Prostate gland (tissue), 2 donors: ENCODE measurements at regions not wholly inside any gene's neighbourhood (a gene's known extent, or its start where the extent isn't known, plus 50 kb on each side); places are given as distances from the start of the nearest gene placed in this dataset.

Source experiments
- DNase-seq: peaks from one replicate; pipeline ENCODE4 v3.0.0-alpha.2; 2019; ENCODE audit warnings: low spot score
- H3K27ac ChIP-seq, 2 donors: fragments of 200-600 bp; sonication (generic); 2 replicates each; pipeline ENCODE4 v1.5.1; 2017 to 2019
- H3K27me3 ChIP-seq: fragments of 200-600 bp; sonication (generic); replicated peaks from 2 replicates; pipeline ENCODE4 v1.5.1; 2019; ENCODE audit not compliant: insufficient read depth
- H3K36me3 ChIP-seq, 2 donors: fragments of 200-600 bp; sonication (generic); 1 replicate in 1 of 2; 2 replicates in 1 of 2; pipeline versions ENCODE4 v1.5.1 to v1.8.1; 2017 to 2019
- H3K4me1 ChIP-seq: fragments of 200-600 bp; sonication (generic); replicated peaks from 2 replicates; pipeline ENCODE4 v1.5.1; 2019
- H3K4me3 ChIP-seq, 2 donors: fragments of 200-600 bp; sonication (generic); 2 replicates each; pipeline ENCODE4 v1.5.1; 2017 to 2019
- H3K9me3 ChIP-seq: fragments of 200-600 bp; sonication (generic); 2 replicates; pipeline ENCODE4 v1.5.1; 2017
- CTCF ChIP-seq, 4 experiments: fragments of 200-600 bp in 2 of 4; fragments of 450-650 bp in 2 of 4; sonication (generic) in 2 of 4; IDR thresholded peaks; 1 replicate in 3 of 4; 2 replicates in 1 of 4; pipeline ENCODE4 v1.5.1; 2016 to 2019; ENCODE audit warnings: antibody characterized with exemption in 4 of 4, mild to moderate bottlenecking in 2 of 4, moderate library complexity in 2 of 4
- POLR2A ChIP-seq: fragments of 450-650 bp; IDR thresholded peaks from one replicate; pipeline ENCODE4 v1.6.1; 2016; ENCODE audit warnings: antibody characterized with exemption, mild to moderate bottlenecking
- POLR2AphosphoS5 ChIP-seq: sonication (generic); formaldehyde crosslinking; IDR thresholded peaks from one replicate; pipeline ENCODE4 v1.6.1; 2017; ENCODE audit warnings: antibody characterized with exemption
- WGBS: methylation state at CpG from one replicate; pipeline ENCODE4 v1.1.5; 2018; 5-methylcytosine and 5-hydroxymethylcytosine counted together
- intact Hi-C: fragments of 100-400 bp; cut with DNase I; formaldehyde crosslinking; loops from one replicate; pipeline ENCODE4 v1.14.2; 2022

GRCh38 chr10:128365156-128365725, 239.0 kb upstream of the MKI67 start:
- intact Hi-C loops, result no loop called here
- DNase-seq, result no peak
- no peak for TF ChIP-seq CTCF (IDR thresholded peaks at IDR 0.05)
- TF ChIP-seq POLR2AphosphoS5, result no peak
- TF ChIP-seq POLR2A, result no peak
- H3K4me3 ChIP-seq, result no peak overlapping the region
- 56% methylated on average over 17 of the region's 17 CpGs for WGBS
- H3K4me1 ChIP-seq, result no peaks in the 10 kb centered on the region
- H3K27me3 ChIP-seq, result peaks cover 5% of the 10 kb centered on the region
- no peaks in the 10 kb centered on the region for H3K36me3 ChIP-seq
- H3K27ac ChIP-seq, result no peak overlapping the region
- H3K9me3 ChIP-seq, result no peaks in the 10 kb centered on the region

GRCh38 chr10:128367807-128368206, 241.6 kb upstream of the MKI67 start:
- H3K36me3 ChIP-seq, result no peaks in the 10 kb centered on the region
- peaks cover 6% of the 10 kb centered on the region for H3K27me3 ChIP-seq
- H3K4me3 ChIP-seq, result no peak overlapping the region
- no peaks in the 10 kb centered on the region for H3K4me1 ChIP-seq
- intact Hi-C loops, result no loop called here
- TF ChIP-seq CTCF (IDR thresholded peaks at IDR 0.05) (no peak), POLR2A (no peak), POLR2AphosphoS5 (no peak)
- no peak overlapping the region for H3K27ac ChIP-seq
- H3K9me3 ChIP-seq, result no peaks in the 10 kb centered on the region
- no peak for DNase-seq
- WGBS, result 64% methylated on average over 3 of the region's 3 CpGs

- Histone ChIP-seq H3K4me1 (no peaks in the 10 kb centered on the region), H3K9me3 (no peaks in the 10 kb centered on the region), H3K36me3 (no peaks in the 10 kb centered on the region), H3K27ac (no peak overlapping the region), H3K27me3 (peaks cover 7% of the 10 kb centered on the region), H3K4me3 (no peak overlapping the region)
- TF ChIP-seq POLR2AphosphoS5 (no peak), POLR2A (no peak), CTCF (IDR thresholded peaks at IDR 0.05) (no peak)
- DNase-seq, result no peak
- 91% methylated on average over 12 of the region's 12 CpGs for WGBS
- intact Hi-C loops, result no loop called here
Observed at GRCh38 chr10:128369101-128369650, 243.0 kb upstream of the MKI67 start.

GRCh38 chr10:128373071-128373749, 247.0 kb upstream of the MKI67 start:
- H3K4me1 ChIP-seq, result no peaks in the 10 kb centered on the region
- no peak overlapping the region for H3K4me3 ChIP-seq
- 87% methylated on average over 9 of the region's 9 CpGs for WGBS
- no peaks in the 10 kb centered on the region for H3K9me3 ChIP-seq
- TF ChIP-seq POLR2A, result no peak
- H3K36me3 ChIP-seq, result no peaks in the 10 kb centered on the region
- intact Hi-C loops, result no loop called here
- H3K27ac ChIP-seq, result no peak overlapping the region
- DNase-seq, result no peak
- H3K27me3 ChIP-seq, result peaks cover 7% of the 10 kb centered on the region

- H3K27ac ChIP-seq, result no peak overlapping the region
- intact Hi-C loops, result no loop called here
- TF ChIP-seq POLR2AphosphoS5 (no peak), CTCF (IDR thresholded peaks at IDR 0.05) (no peak), POLR2A (no peak)
- no peak for DNase-seq
- no peaks in the 10 kb centered on the region for H3K36me3 ChIP-seq
- H3K4me1 ChIP-seq, result no peaks in the 10 kb centered on the region
- H3K4me3 ChIP-seq, result no peak overlapping the region
- no peaks in the 10 kb centered on the region for H3K9me3 ChIP-seq
- WGBS, result 83% methylated on average over 7 of the region's 7 CpGs
- H3K27me3 ChIP-seq, result peaks cover 5% of the 10 kb centered on the region
Observed at GRCh38 chr10:128373831-128374230, 247.6 kb upstream of the MKI67 start.
